Osteoblast (primary cell): ENCODE measurements at regions not wholly inside any gene's neighbourhood (a gene's known extent, or its start where the extent isn't known, plus 50 kb on each side); places are given as distances from the start of the nearest gene placed in this dataset.

ENCODE experiments used
- DNase-seq: peaks from one replicate; pipeline ENCODE4 v3.0.0; 2011; ENCODE audit warnings: low spot score, mixed read lengths; ENCODE audit not compliant: insufficient read length; ENCODE audit errors: missing footprints
- H2AFZ ChIP-seq: 2 replicates; pipeline ENCODE4 v1.6.0; 2011; ENCODE audit warnings: mild to moderate bottlenecking, low read length
- H3K27ac ChIP-seq: 2 replicates; pipeline ENCODE4 v1.5.1; 2011; ENCODE audit warnings: mild to moderate bottlenecking, low read depth, low read length, moderate library complexity
- H3K27me3 ChIP-seq: 2 replicates; pipeline ENCODE4 v1.6.0; 2012; ENCODE audit warnings: mild to moderate bottlenecking, control low read depth, inconsistent platforms, low read length, moderate library complexity; ENCODE audit not compliant: insufficient read depth
- H3K36me3 ChIP-seq: 2 replicates; pipeline ENCODE4 v1.5.1; 2011; ENCODE audit warnings: mild to moderate bottlenecking, low read length, control low read depth, moderate library complexity; ENCODE audit not compliant: insufficient read depth
- H3K4me1 ChIP-seq: 2 replicates; pipeline ENCODE4 v1.5.1; 2011; ENCODE audit warnings: mild to moderate bottlenecking, low read length, control low read depth, moderate library complexity; ENCODE audit not compliant: insufficient read depth
- H3K4me2 ChIP-seq: 2 replicates; pipeline ENCODE4 v1.6.0; 2011; ENCODE audit warnings: mild to moderate bottlenecking, low read length; ENCODE audit not compliant: insufficient read depth
- H3K4me3 ChIP-seq: fragments of 200-600 bp; sonication (generic); 3 replicates; pipeline ENCODE4 v1.5.1; 2012; ENCODE audit warnings: mild to moderate bottlenecking, low read length, inconsistent platforms; ENCODE audit not compliant: insufficient read depth
- H3K79me2 ChIP-seq: 2 replicates; pipeline ENCODE4 v1.6.0; 2012; ENCODE audit warnings: mild to moderate bottlenecking, low read length, control low read depth, inconsistent platforms; ENCODE audit not compliant: insufficient read depth
- H3K9me3 ChIP-seq: 2 replicates; pipeline ENCODE4 v1.5.1; 2011; ENCODE audit warnings: low read depth, low read length, control low read depth
- H4K20me1 ChIP-seq: 2 replicates; pipeline ENCODE4 v1.6.0; 2012; ENCODE audit warnings: mild to moderate bottlenecking, low read length, control low read depth; ENCODE audit not compliant: insufficient read depth
- CTCF ChIP-seq: IDR thresholded peaks from 2 replicates; pipeline ENCODE4 v1.5.1; 2011; ENCODE audit warnings: mild to moderate bottlenecking, low read depth, low read length, moderate library complexity; ENCODE audit errors: extremely low read depth

- Histone ChIP-seq H3K79me2 (no peaks in the 10 kb centered on the region), H3K4me1 (no peaks in the 10 kb centered on the region), H4K20me1 (no peaks in the 10 kb centered on the region), H3K4me3 (no peak overlapping the region), H3K9me3 (no peaks in the 10 kb centered on the region), H3K27me3 (no peaks in the 10 kb centered on the region), H3K4me2 (no peak overlapping the region), H3K27ac (no peak overlapping the region), H2AFZ (no peak overlapping the region), H3K36me3 (no peaks in the 10 kb centered on the region)
- no peak for DNase-seq
- TF ChIP-seq CTCF, result no peak
These were observed 376.6 kb upstream of the KCND2 start for GRCh38 chr7:119896386-119896785.

GRCh38 chr7:119900996-119901672 is 371.8 kb upstream of the KCND2 start:
- no peak overlapping the region for H2AFZ ChIP-seq

GRCh38 chr7:119903085-119903484 is 369.9 kb upstream of the KCND2 start:
- no peaks in the 10 kb centered on the region for H3K9me3 ChIP-seq
- no peaks in the 10 kb centered on the region for H3K79me2 ChIP-seq
- no peak overlapping the region for H3K4me3 ChIP-seq
- no peaks in the 10 kb centered on the region for H3K27me3 ChIP-seq
- no peak overlapping the region for H3K4me2 ChIP-seq
- H3K4me1 ChIP-seq, result no peaks in the 10 kb centered on the region
- H3K27ac ChIP-seq, result no peak overlapping the region
- TF ChIP-seq CTCF, result no peak
- DNase-seq, result no peak
- H3K36me3 ChIP-seq, result no peaks in the 10 kb centered on the region
- no peaks in the 10 kb centered on the region for H4K20me1 ChIP-seq
- H2AFZ ChIP-seq, result no peak overlapping the region

More at GRCh38 chr7:119900996-119901672, 371.8 kb upstream of the KCND2 start:
- Histone ChIP-seq H3K4me1 (no peaks in the 10 kb centered on the region), H3K36me3 (no peaks in the 10 kb centered on the region), H3K9me3 (no peaks in the 10 kb centered on the region), H3K27me3 (no peaks in the 10 kb centered on the region), H3K4me3 (no peak overlapping the region), H4K20me1 (no peaks in the 10 kb centered on the region), H3K79me2 (no peaks in the 10 kb centered on the region), H3K4me2 (no peak overlapping the region), H3K27ac (no peak overlapping the region)
- no peak for DNase-seq
- no peak for TF ChIP-seq CTCF

GRCh38 chr7:119905495-119905894 is 367.5 kb upstream of the KCND2 start:
- Histone ChIP-seq H3K9me3 (no peaks in the 10 kb centered on the region), H3K4me2 (no peak overlapping the region), H2AFZ (no peak overlapping the region), H3K4me3 (no peak overlapping the region), H4K20me1 (no peaks in the 10 kb centered on the region), H3K27ac (no peak overlapping the region), H3K36me3 (no peaks in the 10 kb centered on the region), H3K4me1 (no peaks in the 10 kb centered on the region), H3K27me3 (no peaks in the 10 kb centered on the region), H3K79me2 (no peaks in the 10 kb centered on the region)
- no peak for TF ChIP-seq CTCF
- no peak for DNase-seq
